ENCODE measurements at regions not wholly inside any gene's neighbourhood (a gene's known extent, or its start where the extent isn't known, plus 50 kb on each side); places are given as distances from the start of the nearest gene placed in this dataset.

DNA sequence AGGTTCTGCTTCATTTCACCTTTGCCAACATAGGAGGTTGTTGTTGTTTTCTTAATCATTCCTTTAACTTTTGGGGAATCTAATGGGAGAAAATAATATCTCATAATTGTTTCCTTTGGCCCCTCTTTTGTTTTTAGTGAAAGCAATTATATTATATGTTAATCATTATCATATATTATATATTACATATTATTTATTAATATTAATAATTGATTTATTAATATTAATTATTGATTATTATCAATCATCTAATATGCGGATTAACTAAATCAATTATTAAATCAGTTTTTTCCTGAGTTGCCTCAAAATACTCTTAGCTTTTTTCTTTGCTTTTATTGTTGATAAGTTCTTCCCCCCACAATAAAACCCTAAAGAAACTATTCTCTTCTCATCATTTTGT is 443.8 kb downstream of the GATA3 start:
- no peak overlapping the region for H3K4me2 ChIP-seq (ENCODE audit: low read depth, low read length)
- CTCF ChIA-PET = no interaction called here
- intact Hi-C loops (cut with micrococcal nuclease) = no loop called here
- TF ChIP-seq CEBPB (IDR thresholded peaks at IDR 0.05; ENCODE audit: low read depth, low read length) (no peak), RFX5 (IDR thresholded peaks at IDR 0.05; ENCODE audit: low read depth, low read length) (no peak), RAD21 (IDR thresholded peaks at IDR 0.05; ENCODE audit: low read length) (no peak), MAFK (IDR thresholded peaks at IDR 0.05; ENCODE audit: low read depth, low read length) (no peak), MAZ (IDR thresholded peaks at IDR 0.05; ENCODE audit: borderline replicate concordance, low read depth, low read length) (no peak), BHLHE40 (IDR thresholded peaks at IDR 0.05; ENCODE audit: low read depth, low read length) (no peak), POLR2A (IDR thresholded peaks at IDR 0.05; ENCODE audit: low read depth, low read length) (no peak), RCOR1 (IDR thresholded peaks at IDR 0.05; ENCODE audit: insufficient replicate concordance, low read length) (no peak), SMC3 (IDR thresholded peaks at IDR 0.05; ENCODE audit: low read depth, low read length) (no peak), MXI1 (IDR thresholded peaks at IDR 0.05; ENCODE audit: borderline replicate concordance, low read depth, low read length) (no peak)
- TF ChIP-seq, protein P1, sequence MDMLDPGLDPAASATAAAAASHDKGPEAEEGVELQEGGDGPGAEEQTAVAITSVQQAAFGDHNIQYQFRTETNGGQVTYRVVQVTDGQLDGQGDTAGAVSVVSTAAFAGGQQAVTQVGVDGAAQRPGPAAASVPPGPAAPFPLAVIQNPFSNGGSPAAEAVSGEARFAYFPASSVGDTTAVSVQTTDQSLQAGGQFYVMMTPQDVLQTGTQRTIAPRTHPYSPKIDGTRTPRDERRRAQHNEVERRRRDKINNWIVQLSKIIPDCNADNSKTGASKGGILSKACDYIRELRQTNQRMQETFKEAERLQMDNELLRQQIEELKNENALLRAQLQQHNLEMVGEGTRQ (IDR thresholded peaks at IDR 0.05; ENCODE audit: low read depth, low read length) = no peak
- TF ChIP-seq, protein P2, sequence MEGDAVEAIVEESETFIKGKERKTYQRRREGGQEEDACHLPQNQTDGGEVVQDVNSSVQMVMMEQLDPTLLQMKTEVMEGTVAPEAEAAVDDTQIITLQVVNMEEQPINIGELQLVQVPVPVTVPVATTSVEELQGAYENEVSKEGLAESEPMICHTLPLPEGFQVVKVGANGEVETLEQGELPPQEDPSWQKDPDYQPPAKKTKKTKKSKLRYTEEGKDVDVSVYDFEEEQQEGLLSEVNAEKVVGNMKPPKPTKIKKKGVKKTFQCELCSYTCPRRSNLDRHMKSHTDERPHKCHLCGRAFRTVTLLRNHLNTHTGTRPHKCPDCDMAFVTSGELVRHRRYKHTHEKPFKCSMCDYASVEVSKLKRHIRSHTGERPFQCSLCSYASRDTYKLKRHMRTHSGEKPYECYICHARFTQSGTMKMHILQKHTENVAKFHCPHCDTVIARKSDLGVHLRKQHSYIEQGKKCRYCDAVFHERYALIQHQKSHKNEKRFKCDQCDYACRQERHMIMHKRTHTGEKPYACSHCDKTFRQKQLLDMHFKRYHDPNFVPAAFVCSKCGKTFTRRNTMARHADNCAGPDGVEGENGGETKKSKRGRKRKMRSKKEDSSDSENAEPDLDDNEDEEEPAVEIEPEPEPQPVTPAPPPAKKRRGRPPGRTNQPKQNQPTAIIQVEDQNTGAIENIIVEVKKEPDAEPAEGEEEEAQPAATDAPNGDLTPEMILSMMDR (conservative IDR thresholded peaks at IDR 0.05; ENCODE audit: low read depth, low read length) = no peak
- TF ChIP-seq, protein P3, sequence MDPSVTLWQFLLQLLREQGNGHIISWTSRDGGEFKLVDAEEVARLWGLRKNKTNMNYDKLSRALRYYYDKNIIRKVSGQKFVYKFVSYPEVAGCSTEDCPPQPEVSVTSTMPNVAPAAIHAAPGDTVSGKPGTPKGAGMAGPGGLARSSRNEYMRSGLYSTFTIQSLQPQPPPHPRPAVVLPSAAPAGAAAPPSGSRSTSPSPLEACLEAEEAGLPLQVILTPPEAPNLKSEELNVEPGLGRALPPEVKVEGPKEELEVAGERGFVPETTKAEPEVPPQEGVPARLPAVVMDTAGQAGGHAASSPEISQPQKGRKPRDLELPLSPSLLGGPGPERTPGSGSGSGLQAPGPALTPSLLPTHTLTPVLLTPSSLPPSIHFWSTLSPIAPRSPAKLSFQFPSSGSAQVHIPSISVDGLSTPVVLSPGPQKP (IDR thresholded peaks at IDR 0.05; ENCODE audit: borderline replicate concordance, low read depth, low read length) = no peak
- H3K23ac ChIP-seq (ENCODE audit: low read depth, low read length) = no peak overlapping the region
- H2AK9ac ChIP-seq (replicated peaks; ENCODE audit: low read depth, low read length, poor library complexity) = no peak overlapping the region
- in situ Hi-C loops (cut with MboI; ENCODE audit: low sequenced_read_pairs) = no loop called here
- H2BK15ac ChIP-seq (ENCODE audit: low read depth, low read length) = no peak overlapping the region
- dilution Hi-C loops (cut with HindIII; ENCODE audit: low sequenced_read_pairs, unreplicated experiment) = no loop called here
- H2BK5ac ChIP-seq (ENCODE audit: low read depth, low read length, poor library complexity, severe bottlenecking) = no peak overlapping the region
- no peaks in the 10 kb centered on the region for H3K9me1 ChIP-seq (ENCODE audit: insufficient read depth, low read length)
- no CpG with 5 or more reads among the region's 1 CpG for WGBS, 2 experiments (ENCODE audit: extremely low coverage in 2 of 2, insufficient read length in 1 of 2)
- no peaks in the 10 kb centered on the region for H3K4me1 ChIP-seq (ENCODE audit: control insufficient read depth, insufficient read depth, low read length)
- H3K9me3 ChIP-seq (ENCODE audit: control insufficient read depth, insufficient read depth, low read length) = peaks cover 5% of the 10 kb centered on the region; the same call in 1 of the 2 replicates
- no peak overlapping the region for H3K9ac ChIP-seq (ENCODE audit: low read depth, low read length)
- no peak overlapping the region for H4K5ac ChIP-seq (ENCODE audit: low read depth, low read length)
- no peak overlapping the region for H3K14ac ChIP-seq (replicated peaks; ENCODE audit: low read depth, low read length)
- no peak overlapping the region for H4K91ac ChIP-seq (ENCODE audit: insufficient read depth, low read depth, low read length)
- no peak for ATAC-seq (ENCODE audit: low read depth)
- H2AFZ ChIP-seq (replicated peaks; ENCODE audit: low read length, poor library complexity) = no peak overlapping the region
- H3K27ac ChIP-seq (ENCODE audit: insufficient read depth, low read length) = no peak overlapping the region
- H3K18ac ChIP-seq (ENCODE audit: low read depth, low read length) = no peak overlapping the region
- BruUV-seq (replicated peaks) = no TSS peak
- no peaks in the 10 kb centered on the region for H3K36me3 ChIP-seq (ENCODE audit: control insufficient read depth, insufficient read depth, low read length)
- no peaks in the 10 kb centered on the region for H4K20me1 ChIP-seq (ENCODE audit: insufficient read depth, low read length)
- DNase-seq = no peak
- no peak overlapping the region for H3K4ac ChIP-seq (ENCODE audit: low read depth, low read length)
- no peak overlapping the region for H4K8ac ChIP-seq (ENCODE audit: low read depth in 2 of 2, low read length in 2 of 2)
- H3K56ac ChIP-seq (ENCODE audit: extremely low read depth, insufficient read depth, low read length) = no peak overlapping the region
- no peak overlapping the region for H2BK20ac ChIP-seq (ENCODE audit: low read depth, low read length)
- no peak overlapping the region for H3K4me3 ChIP-seq (ENCODE audit: insufficient read depth, low read depth, low read length)
- H3K79me1 ChIP-seq (ENCODE audit: low read depth in 1 of 2, low read length in 2 of 2) = no peaks in the 10 kb centered on the region
- POLR2A ChIA-PET (ENCODE audit: unreplicated experiment) = no interaction called here
- H2BK120ac ChIP-seq (ENCODE audit: low read depth, low read length) = no peak overlapping the region
- H2AK5ac ChIP-seq (ENCODE audit: low read depth, low read length) = no peak overlapping the region
- H3K27me3 ChIP-seq (ENCODE audit: control insufficient read depth, insufficient read depth, low read length) = no peaks in the 10 kb centered on the region

Measured in IMR-90 (cell line).